K562 (cell line): ENCODE measurements at regions not wholly inside any gene's neighbourhood (a gene's known extent, or its start where the extent isn't known, plus 50 kb on each side); places are given as distances from the start of the nearest gene placed in this dataset.

ENCODE experiments used
- ATAC-seq: fragments of 200-7000 bp; cut with Tn5 transposase; 3 replicates; pipeline ENCODE4 v1.9.1; 2020; ENCODE audit warnings: moderate library complexity
- BruUV-seq: library from RNA; stranded (reverse); fragments of 400-500 nt; replicated peaks from 2 replicates; lab custom pipeline; 2021; lab: Mats Ljungman, UMichigan
- CTCF ChIA-PET: fragments of 300-600 bp; formaldehyde crosslinking; extraction: SDS; loops from one replicate; lab custom pipeline; 2021; ENCODE audit warnings: low intra/inter-chr PET ratio; lab: Yijun Ruan, JAX
- POLR2A ChIA-PET: fragments of 300-600, 350-650 bp; sonication (Branson Sonifier 250); formaldehyde crosslinking; extraction: SDS; loops from one replicate; lab custom pipeline; 2021; ENCODE audit warnings: antibody characterized with exemption, inconsistent platforms; lab: Yijun Ruan, JAX
- DNase-seq, 4 experiments: peaks; one replicate each; pipeline versions ENCODE4 v3.0.0 to v3.0.0-alpha.2; 2011 to 2018; ENCODE audit warnings: low spot score in 3 of 4, mixed read lengths in 3 of 4; ENCODE audit errors: extremely low read depth in 1 of 4
- FAIRE-seq: peaks from 2 replicates; lab custom pipeline; 2011; peaks lifted over from hg19 to GRCh38; lab: Jason Lieb, UNC
- H2AFZ ChIP-seq: 2 replicates; pipeline ENCODE4 v1.6.0; 2011; ENCODE audit warnings: low read depth, low read length, control low read depth, inconsistent platforms
- H3K27ac ChIP-seq: fragments of 200-600 bp; 3 replicates; pipeline ENCODE4 v1.8.0; 2011; ENCODE audit warnings: low read depth, mild to moderate bottlenecking, control low read depth, inconsistent platforms, low read length, moderate library complexity, mixed read lengths; ENCODE audit errors: extremely low read depth
- H3K27me3 ChIP-seq, 2 experiments: fragments of 300-600 bp in 1 of 2; 2 replicates in 1 of 2; 3 replicates in 1 of 2; pipeline versions ENCODE4 v1.6.0 to v1.8.0; 2011; ENCODE audit warnings: inconsistent platforms in 2 of 2, low read length in 2 of 2, mild to moderate bottlenecking in 1 of 2, mixed read lengths in 1 of 2, moderate library complexity in 1 of 2; ENCODE audit not compliant: control insufficient read depth in 2 of 2, insufficient read depth in 2 of 2
- H3K36me3 ChIP-seq: fragments of 300-600 bp; 3 replicates; pipeline ENCODE4 v1.8.0; 2011; ENCODE audit warnings: mild to moderate bottlenecking, low read length, inconsistent platforms; ENCODE audit not compliant: control insufficient read depth, insufficient read depth
- H3K4me1 ChIP-seq, 2 experiments: fragments of 200-600 bp in 1 of 2; replicated peaks in 1 of 2; 2 replicates in 1 of 2; 3 replicates in 1 of 2; pipeline versions ENCODE4 v1.5.1 to v1.8.0; 2011; ENCODE audit warnings: inconsistent platforms in 2 of 2, low read length in 2 of 2, mild to moderate bottlenecking in 1 of 2, mixed read lengths in 1 of 2, moderate library complexity in 1 of 2; ENCODE audit not compliant: control insufficient read depth in 2 of 2, insufficient read depth in 2 of 2
- H3K4me2 ChIP-seq: 2 replicates; pipeline ENCODE4 v1.6.1; 2011; ENCODE audit warnings: low read length, control low read depth, inconsistent platforms, mixed read lengths; ENCODE audit not compliant: insufficient read depth
- H3K4me3 ChIP-seq: fragments of 200-600 bp; sonication (generic), shearing (Covaris generic); 2 replicates; pipeline ENCODE4 v1.5.1; 2016; ENCODE audit warnings: control low read depth, inconsistent platforms
- H3K79me2 ChIP-seq: fragments of 200-600 bp; 3 replicates; pipeline ENCODE4 v1.8.0; 2011; ENCODE audit warnings: low read length, inconsistent platforms; ENCODE audit not compliant: control insufficient read depth, insufficient read depth
- H3K9ac ChIP-seq, 2 experiments: 2 replicates each; pipeline versions ENCODE4 v1.6.0 to v1.6.1; 2011; ENCODE audit warnings: low read depth in 2 of 2, low read length in 2 of 2, control low read depth in 1 of 2, inconsistent platforms in 1 of 2, mild to moderate bottlenecking in 1 of 2, mixed read lengths in 1 of 2; ENCODE audit not compliant: insufficient read depth in 1 of 2
- H3K9me1 ChIP-seq: one replicate; pipeline ENCODE4 v1.6.0; 2011; ENCODE audit warnings: inconsistent platforms, mild to moderate bottlenecking, low read length, moderate library complexity; ENCODE audit not compliant: control insufficient read depth, insufficient read depth
- H3K9me3 ChIP-seq: replicated peaks from 2 replicates; pipeline ENCODE4 v1.5.1; 2011; ENCODE audit warnings: low read depth, low read length, inconsistent platforms; ENCODE audit not compliant: control insufficient read depth, insufficient read depth
- H4K20me1 ChIP-seq: replicated peaks from 2 replicates; pipeline ENCODE4 v1.6.1; 2011; ENCODE audit warnings: low read length, inconsistent platforms, mixed read lengths; ENCODE audit not compliant: control insufficient read depth, insufficient read depth
- FOSL1 ChIP-seq: fragments of 200-800 bp; sonication (Bioruptor generic); conservative IDR thresholded peaks from 2 replicates; pipeline ENCODE4 v1.6.1; 2016; ENCODE audit warnings: missing genetic modification characterization, missing compliant biosample characterization
- HDGF ChIP-seq: fragments of 450-650 bp; IDR thresholded peaks from 2 replicates; pipeline ENCODE4 v1.6.1; 2016
- NFIC ChIP-seq: fragments of 450-650 bp; IDR thresholded peaks from 2 replicates; pipeline ENCODE4 v1.6.1; 2017; ENCODE audit warnings: mild to moderate bottlenecking, inconsistent platforms
- TBP ChIP-seq: optimal IDR thresholded peaks from 2 replicates; pipeline ENCODE3; 2011; ENCODE audit warnings: low read depth, low read length, improper control_type of control experiment
- ZKSCAN1 ChIP-seq: fragments of 150-350 bp; IDR thresholded peaks from 2 replicates; pipeline ENCODE4 v1.6.1; 2016; ENCODE audit warnings: low read depth, low read length
- ZNF766 ChIP-seq: fragments of 200-800 bp; sonication (Bioruptor generic); conservative IDR thresholded peaks from 2 replicates; pipeline ENCODE4 v1.6.1; 2016; ENCODE audit warnings: missing genetic modification characterization, missing compliant biosample characterization
- in situ Hi-C: fragments of 300-500 bp; cut with MboI; formaldehyde crosslinking; loops from 4 replicates; pipeline ENCODE4 v1.15.0; 2018; ENCODE audit warnings: inconsistent platforms, mixed read lengths
- intact Hi-C: fragments of 100-400 bp; cut with micrococcal nuclease; formaldehyde crosslinking; loops from 2 replicates; pipeline ENCODE4 v1.14.2; 2022
- TF ChIP-seq, protein P1 (sequence below): fragments of 450-650 bp; IDR thresholded peaks from 2 replicates; pipeline ENCODE4 v1.6.1; 2017; ENCODE audit warnings: antibody characterized with exemption, mild to moderate bottlenecking

DNA sequence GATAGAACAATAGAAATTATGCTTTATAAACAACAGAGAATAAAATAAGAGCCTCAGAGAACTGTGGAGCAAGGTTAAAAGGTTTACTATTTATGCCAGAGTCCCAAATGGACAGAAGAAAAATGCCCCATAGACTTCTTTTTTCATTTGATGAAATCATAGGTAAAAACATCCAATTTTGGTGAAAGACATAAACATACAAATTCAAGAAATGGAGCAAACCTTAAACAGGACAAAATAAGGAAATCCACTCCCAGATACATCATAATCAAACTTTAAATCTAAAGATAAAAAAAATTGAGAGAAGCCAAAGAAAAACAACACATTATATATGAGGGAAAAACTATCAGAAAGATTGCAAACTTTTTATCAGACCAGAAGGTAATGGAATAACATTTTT is 182.8 kb downstream of the GADD45G start:
- no peak overlapping the region for H3K9ac ChIP-seq
- no peak overlapping the region for H3K4me3 ChIP-seq
- no peak overlapping the region for H2AFZ ChIP-seq
- H3K36me3 ChIP-seq: no peaks in the 10 kb centered on the region
- DNase-seq (no peak), ATAC-seq (no peak), FAIRE-seq (no peak)
- no peaks in the 10 kb centered on the region for H4K20me1 ChIP-seq
- H3K79me2 ChIP-seq: no peaks in the 10 kb centered on the region
- H3K27me3 ChIP-seq: no peaks in the 10 kb centered on the region
- in situ Hi-C loops (no loop called here), intact Hi-C loops (no loop called here)
- H3K9me3 ChIP-seq: no peaks in the 10 kb centered on the region
- no peak for TF ChIP-seq ZKSCAN1
- no peak for TF ChIP-seq FOSL1 (tag)
- TF ChIP-seq ZNF766 (CRISPR knock-in tag): no peak
- TF ChIP-seq HDGF: no peak
- TF ChIP-seq TBP: no peak
- TF ChIP-seq, protein P1, sequence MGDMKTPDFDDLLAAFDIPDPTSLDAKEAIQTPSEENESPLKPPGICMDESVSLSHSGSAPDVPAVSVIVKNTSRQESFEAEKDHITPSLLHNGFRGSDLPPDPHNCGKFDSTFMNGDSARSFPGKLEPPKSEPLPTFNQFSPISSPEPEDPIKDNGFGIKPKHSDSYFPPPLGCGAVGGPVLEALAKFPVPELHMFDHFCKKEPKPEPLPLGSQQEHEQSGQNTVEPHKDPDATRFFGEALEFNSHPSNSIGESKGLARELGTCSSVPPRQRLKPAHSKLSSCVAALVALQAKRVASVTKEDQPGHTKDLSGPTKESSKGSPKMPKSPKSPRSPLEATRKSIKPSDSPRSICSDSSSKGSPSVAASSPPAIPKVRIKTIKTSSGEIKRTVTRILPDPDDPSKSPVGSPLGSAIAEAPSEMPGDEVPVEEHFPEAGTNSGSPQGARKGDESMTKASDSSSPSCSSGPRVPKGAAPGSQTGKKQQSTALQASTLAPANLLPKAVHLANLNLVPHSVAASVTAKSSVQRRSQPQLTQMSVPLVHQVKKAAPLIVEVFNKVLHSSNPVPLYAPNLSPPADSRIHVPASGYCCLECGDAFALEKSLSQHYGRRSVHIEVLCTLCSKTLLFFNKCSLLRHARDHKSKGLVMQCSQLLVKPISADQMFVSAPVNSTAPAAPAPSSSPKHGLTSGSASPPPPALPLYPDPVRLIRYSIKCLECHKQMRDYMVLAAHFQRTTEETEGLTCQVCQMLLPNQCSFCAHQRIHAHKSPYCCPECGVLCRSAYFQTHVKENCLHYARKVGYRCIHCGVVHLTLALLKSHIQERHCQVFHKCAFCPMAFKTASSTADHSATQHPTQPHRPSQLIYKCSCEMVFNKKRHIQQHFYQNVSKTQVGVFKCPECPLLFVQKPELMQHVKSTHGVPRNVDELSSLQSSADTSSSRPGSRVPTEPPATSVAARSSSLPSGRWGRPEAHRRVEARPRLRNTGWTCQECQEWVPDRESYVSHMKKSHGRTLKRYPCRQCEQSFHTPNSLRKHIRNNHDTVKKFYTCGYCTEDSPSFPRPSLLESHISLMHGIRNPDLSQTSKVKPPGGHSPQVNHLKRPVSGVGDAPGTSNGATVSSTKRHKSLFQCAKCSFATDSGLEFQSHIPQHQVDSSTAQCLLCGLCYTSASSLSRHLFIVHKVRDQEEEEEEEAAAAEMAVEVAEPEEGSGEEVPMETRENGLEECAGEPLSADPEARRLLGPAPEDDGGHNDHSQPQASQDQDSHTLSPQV: no peak
- TF ChIP-seq NFIC: no peak
- ChIA-PET CTCF (no interaction called here), POLR2A (no interaction called here)
- no peaks in the 10 kb centered on the region for H3K4me1 ChIP-seq
- H3K27ac ChIP-seq: no peak overlapping the region
- H3K9me1 ChIP-seq: no peaks in the 10 kb centered on the region
- BruUV-seq: no TSS peak
- no peak overlapping the region for H3K4me2 ChIP-seq
